Muscle of back (tissue), 3 donors: ENCODE measurements at regions not wholly inside any gene's neighbourhood (a gene's known extent, or its start where the extent isn't known, plus 50 kb on each side); places are given as distances from the start of the nearest gene placed in this dataset.
A peak's percentile ranks its signal among the peaks of the same experiment; 100 is the strongest.

ENCODE experiments used
- DNase-seq, 3 donors: peaks; one replicate each; pipeline versions ENCODE4 v3.0.0 to v3.0.0-alpha.2; 2013

GRCh38 chr1:207971331-207972219 is 60.6 kb upstream of the CD34 start:
- no peak for DNase-seq

- DNase-seq, result no peak
Observed at GRCh38 chr1:207970329-207971233, 59.7 kb upstream of the CD34 start.

- no peak for DNase-seq
Observed at GRCh38 chr1:207969528-207969927, 58.6 kb upstream of the CD34 start.

GRCh38 chr1:207968521-207969009 is 57.6 kb upstream of the CD34 start:
- peak in 1 of 3 donors; percentile 71 for DNase-seq

GRCh38 chr1:207967703-207968102 is 56.8 kb upstream of the CD34 start:
- DNase-seq, result no peak

- DNase-seq, result no peak
Observed at GRCh38 chr1:207966521-207966920, 55.6 kb upstream of the CD34 start.

GRCh38 chr1:207965392-207966387 is 54.8 kb upstream of the CD34 start:
- no peak for DNase-seq

- no peak for DNase-seq
Observed at GRCh38 chr1:207964195-207964966, 53.5 kb upstream of the CD34 start.

GRCh38 chr1:207963427-207964194 is 52.7 kb upstream of the CD34 start:
- peak; percentile 92 to 98 (median 95) for DNase-seq

- DNase-seq, result peak in 1 of 3 donors; percentile 65
Observed at GRCh38 chr1:207962716-207963426, 51.9 kb upstream of the CD34 start.
